LNCaP clone FGC (cell line): ENCODE measurements at regions not wholly inside any gene's neighbourhood (a gene's known extent, or its start where the extent isn't known, plus 50 kb on each side); places are given as distances from the start of the nearest gene placed in this dataset.

ENCODE experiments used
- DNase-seq: peaks from one replicate; pipeline ENCODE4 v3.0.0-alpha.2; 2011; ENCODE audit warnings: low read depth
- H3K4me3 ChIP-seq: 2 replicates; pipeline ENCODE4 v1.5.1; 2011; ENCODE audit warnings: mild to moderate bottlenecking, low read depth, low read length, control low read depth
- CTCF ChIP-seq: IDR thresholded peaks from 2 replicates; pipeline ENCODE4 v1.5.1; 2012; ENCODE audit warnings: mild to moderate bottlenecking; ENCODE audit not compliant: control insufficient read depth, insufficient read depth; ENCODE audit errors: extremely low read depth

DNA sequence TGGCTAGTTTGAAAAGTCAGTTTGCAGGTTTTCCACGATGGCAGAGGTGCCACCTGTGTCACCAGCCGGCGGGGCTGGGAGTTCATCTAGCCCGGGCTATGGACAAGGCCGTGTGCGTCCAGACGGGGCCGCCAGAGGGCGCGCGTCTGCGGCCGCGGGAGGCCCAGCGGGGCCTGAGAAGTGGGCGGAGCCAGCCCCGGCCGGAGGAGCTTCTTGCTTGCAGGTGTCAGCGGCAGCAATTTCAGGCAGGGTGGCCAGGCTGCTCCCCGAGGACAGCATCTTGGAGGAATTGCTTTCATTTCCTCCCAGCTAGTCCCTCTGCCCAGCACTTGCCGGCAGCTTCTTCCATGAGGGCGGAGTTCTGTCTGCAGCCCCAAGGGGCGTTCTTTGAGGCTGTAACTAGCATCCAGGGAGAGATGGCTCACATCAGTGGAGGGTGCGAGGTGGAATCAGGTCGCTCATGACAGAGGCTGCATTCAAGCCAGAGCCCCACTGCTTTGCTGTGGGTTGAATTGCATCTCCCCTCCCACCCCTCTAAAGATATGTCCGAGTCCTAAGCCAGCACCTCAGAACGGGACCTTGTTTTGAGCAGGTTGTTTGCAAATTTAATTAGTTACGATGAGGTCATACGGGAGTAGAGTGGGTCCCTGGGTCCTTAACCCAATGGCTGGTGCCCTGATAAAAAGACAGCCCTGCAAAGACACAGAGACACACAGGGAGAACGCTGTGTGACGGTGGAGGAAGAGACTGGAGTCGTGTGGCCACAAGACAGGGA, 85.9 kb upstream of the MKI67 start:
- peak; percentile 96 for TF ChIP-seq CTCF
- no peak for DNase-seq
- no peak overlapping the region for H3K4me3 ChIP-seq

DNA sequence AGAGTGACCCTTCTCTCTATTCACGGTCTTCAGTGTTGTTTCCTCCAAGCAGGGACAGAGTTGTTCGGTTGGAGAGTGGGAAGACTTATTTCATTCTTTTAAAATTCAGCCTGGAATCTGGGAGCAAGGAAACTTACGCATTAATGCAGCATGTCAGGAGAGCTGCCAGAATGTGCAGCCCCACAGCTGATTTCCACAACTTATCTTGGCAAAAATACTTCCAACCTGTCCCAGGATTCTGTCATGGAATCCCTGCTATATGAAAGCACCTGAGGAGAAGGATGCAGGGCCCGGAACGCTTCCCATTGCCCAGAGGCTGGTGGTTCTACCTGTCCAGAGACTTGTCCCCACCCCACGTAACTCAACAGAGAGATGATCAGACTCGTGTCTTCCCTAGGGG, 86.9 kb upstream of the MKI67 start:
- H3K4me3 ChIP-seq, result no peak overlapping the region
- no peak for DNase-seq
- TF ChIP-seq CTCF, result no peak

DNA sequence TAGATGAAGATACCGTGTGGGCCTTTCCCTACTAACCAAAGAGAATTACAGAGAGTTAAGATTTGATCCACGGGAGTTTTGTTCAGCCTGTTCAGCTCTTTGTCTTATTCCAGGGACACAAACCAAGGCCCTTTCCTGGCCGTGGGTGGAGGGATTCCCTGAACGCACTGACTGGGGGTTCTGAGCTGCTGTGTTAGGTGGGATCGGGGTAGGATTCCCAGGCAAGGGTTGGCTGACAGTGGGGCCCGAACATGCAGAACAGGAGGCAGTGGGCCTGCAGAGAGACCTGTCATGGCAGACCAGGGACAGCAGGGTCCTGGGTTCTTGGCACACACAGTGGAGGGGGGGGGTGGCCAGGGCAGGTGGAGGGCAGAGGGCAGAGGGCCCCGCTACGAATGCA, 89.5 kb upstream of the MKI67 start:
- no peak overlapping the region for H3K4me3 ChIP-seq
- TF ChIP-seq CTCF, result no peak
- DNase-seq, result no peak

GRCh38 chr10:128217136-128217535, 90.9 kb upstream of the MKI67 start:
- H3K4me3 ChIP-seq, result no peak overlapping the region
- DNase-seq, result no peak
- no peak for TF ChIP-seq CTCF

DNA sequence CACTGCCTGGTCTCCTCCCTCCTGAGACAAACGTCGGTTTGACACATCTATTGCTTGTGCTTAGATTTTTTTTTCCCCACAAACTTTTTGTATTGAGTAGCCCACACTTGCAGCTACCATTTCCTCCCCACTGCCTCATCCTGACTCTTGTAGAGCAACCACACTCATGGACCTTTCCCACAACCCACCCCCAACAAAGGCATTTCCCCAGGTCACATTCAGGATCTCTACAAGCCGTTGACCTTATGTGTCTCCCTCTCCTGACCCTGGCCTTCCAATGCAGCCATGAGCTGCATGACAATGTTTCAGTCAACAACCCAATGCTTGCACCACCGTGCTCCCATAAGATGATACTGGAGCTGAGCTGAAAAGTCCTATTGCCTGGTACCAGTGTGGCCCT, 91.9 kb upstream of the MKI67 start:
- no peak for TF ChIP-seq CTCF
- DNase-seq, result no peak
- no peak overlapping the region for H3K4me3 ChIP-seq

DNA sequence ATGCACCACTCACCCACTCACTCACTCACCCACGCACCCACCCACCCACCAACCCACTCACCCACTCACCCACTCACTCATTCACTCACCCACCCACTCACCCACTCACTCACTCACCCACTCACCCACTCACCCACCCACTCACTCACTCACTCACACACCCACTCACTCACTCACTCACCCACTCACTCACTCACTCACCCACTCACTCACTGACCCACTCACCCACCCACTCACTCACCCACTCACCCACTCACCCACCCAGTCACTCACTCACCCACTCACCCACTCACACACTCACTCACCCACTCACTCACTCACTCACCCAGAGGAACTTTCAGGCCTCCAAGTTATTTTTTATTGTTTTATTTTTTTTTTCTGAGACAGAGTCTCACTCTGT, 93.1 kb upstream of the MKI67 start:
- no peak overlapping the region for H3K4me3 ChIP-seq
- DNase-seq, result no peak
- no peak for TF ChIP-seq CTCF

DNA sequence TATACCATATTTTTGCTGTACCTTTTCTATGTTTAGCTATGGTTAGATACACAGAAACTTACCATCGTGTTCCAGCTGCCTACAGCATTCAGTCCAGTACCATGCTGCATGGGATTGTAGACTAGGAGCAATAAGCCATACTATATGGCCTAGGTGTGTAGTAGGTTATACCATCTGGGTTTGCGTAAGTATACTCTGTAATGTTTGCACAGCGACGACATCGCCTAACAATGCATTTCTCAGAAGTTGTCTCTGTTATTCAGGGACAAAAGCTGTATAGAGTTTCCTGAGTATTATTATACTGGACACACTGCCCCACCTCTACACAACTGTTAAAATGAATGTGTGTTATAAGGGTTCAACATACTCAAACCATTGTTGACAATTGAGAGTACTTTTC, 93.8 kb upstream of the MKI67 start:
- peak; percentile 32 for DNase-seq
- no peak for TF ChIP-seq CTCF
- H3K4me3 ChIP-seq, result no peak overlapping the region
